ENCODE measurements at regions not wholly inside any gene's neighbourhood (a gene's known extent, or its start where the extent isn't known, plus 50 kb on each side); places are given as distances from the start of the nearest gene placed in this dataset.
"Not testable (repeated sequence)": the region's sequence is repeated elsewhere in the genome, so short reads cannot be mapped to it uniquely, and the experiment has no call there.

GRCh38 chr6:94196891-94197290 lies 777.5 kb upstream of the EPHA7 start:
- DNase-seq = no peak

GRCh38 chr6:94190030-94190429 lies 770.7 kb upstream of the EPHA7 start:
- DNase-seq = no peak

- no peak for DNase-seq
Observed at GRCh38 chr6:94184666-94185464, 765.5 kb upstream of the EPHA7 start.

GRCh38 chr6:94177429-94177828 lies 758.1 kb upstream of the EPHA7 start:
- no peak for DNase-seq

- DNase-seq = no peak
Observed at GRCh38 chr6:94175465-94175864, 756.1 kb upstream of the EPHA7 start.

- no peak for DNase-seq
Observed at GRCh38 chr6:94163877-94164276, 744.5 kb upstream of the EPHA7 start.

GRCh38 chr6:94150886-94151285 lies 731.5 kb upstream of the EPHA7 start:
- DNase-seq = no peak

- DNase-seq = no peak
Observed at GRCh38 chr6:94144807-94145206, 725.4 kb upstream of the EPHA7 start.

- not testable (repeated sequence) for DNase-seq
Observed at GRCh38 chr6:94137178-94137577, 717.8 kb upstream of the EPHA7 start.

GRCh38 chr6:94133106-94133505 lies 713.7 kb upstream of the EPHA7 start:
- DNase-seq = no peak

- DNase-seq = no peak
Observed at GRCh38 chr6:94131271-94131670, 711.9 kb upstream of the EPHA7 start.

- no peak for DNase-seq
Observed at GRCh38 chr6:94130478-94130877, 711.1 kb upstream of the EPHA7 start.

GRCh38 chr6:94129926-94130325 lies 710.6 kb upstream of the EPHA7 start:
- DNase-seq = no peak

GRCh38 chr6:94127716-94128115 lies 708.4 kb upstream of the EPHA7 start:
- DNase-seq = no peak

GRCh38 chr6:94124333-94124732 lies 705.0 kb upstream of the EPHA7 start:
- no peak for DNase-seq

- no peak for DNase-seq
Observed at GRCh38 chr6:94121094-94121493, 701.7 kb upstream of the EPHA7 start.

- DNase-seq = no peak
Observed at GRCh38 chr6:94099072-94099471, 679.7 kb upstream of the EPHA7 start.

- no peak for DNase-seq
Observed at GRCh38 chr6:94095961-94096360, 676.6 kb upstream of the EPHA7 start.

GRCh38 chr6:94089941-94090340 lies 670.6 kb upstream of the EPHA7 start:
- DNase-seq = no peak

- no peak for DNase-seq
Observed at GRCh38 chr6:94088870-94089269, 669.5 kb upstream of the EPHA7 start.

- no peak for DNase-seq
Observed at GRCh38 chr6:94074764-94075163, 655.4 kb upstream of the EPHA7 start.

- no peak for DNase-seq
Observed at GRCh38 chr6:94071835-94072234, 652.5 kb upstream of the EPHA7 start.

GRCh38 chr6:94065707-94066337 lies 646.5 kb upstream of the EPHA7 start:
- no peak for DNase-seq

GRCh38 chr6:94052749-94053148 lies 633.4 kb upstream of the EPHA7 start:
- no peak for DNase-seq

- no peak for DNase-seq
Observed at GRCh38 chr6:94050515-94050914, 631.2 kb upstream of the EPHA7 start.

All from fibroblast of skin of right quadriceps (primary cell).